ENCODE measurements at regions not wholly inside any gene's neighbourhood (a gene's known extent, or its start where the extent isn't known, plus 50 kb on each side); places are given as distances from the start of the nearest gene placed in this dataset.
"Not testable (repeated sequence)": the region's sequence is repeated elsewhere in the genome, so short reads cannot be mapped to it uniquely, and the experiment has no call there.

GRCh38 chr16:21513812-21514473 is 85.4 kb upstream of the METTL9 start:
- not testable (repeated sequence) for TF ChIP-seq CTCF, POLR2A (IDR thresholded peaks at IDR 0.05)
